ENCODE measurements at regions not wholly inside any gene's neighbourhood (a gene's known extent, or its start where the extent isn't known, plus 50 kb on each side); places are given as distances from the start of the nearest gene placed in this dataset.

DNA sequence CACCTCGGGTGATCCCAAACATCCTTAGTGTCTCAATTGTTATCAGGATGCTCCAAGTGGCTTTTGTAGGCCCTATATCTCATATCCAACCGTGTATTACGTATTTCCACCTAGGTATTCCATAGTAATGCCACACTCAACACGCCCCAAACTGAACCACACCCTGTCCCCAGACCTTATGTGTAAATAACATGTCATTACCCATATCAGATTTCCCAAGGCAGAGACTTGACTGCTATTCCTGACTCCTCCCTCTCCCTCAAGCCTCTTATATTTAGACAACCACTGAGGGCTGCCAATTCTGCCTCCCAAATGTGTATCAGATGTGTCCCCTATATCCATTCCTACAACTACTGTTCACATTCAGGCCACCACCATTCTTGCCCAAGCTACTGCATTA, 132.8 kb upstream of the NCAM1 start:
- Histone ChIP-seq H3K4me3 (no peak overlapping the region), H3K9me3 (no peaks in the 10 kb centered on the region), H3K27ac (no peak overlapping the region), H3K27me3 (no peaks in the 10 kb centered on the region), H3K4me1 (no peaks in the 10 kb centered on the region), H3K36me3 (no peaks in the 10 kb centered on the region)
- intact Hi-C loops (cut with DNase I; ENCODE audit: low total_unique reads), result no loop called here
- no peak for DNase-seq (ENCODE audit: low spot score in 2 of 2)
- TF ChIP-seq POLR2AphosphoS5 (IDR thresholded peaks at IDR 0.05) (no peak), POLR2A (IDR thresholded peaks at IDR 0.05) (no peak)
- TF ChIP-seq, protein P1, sequence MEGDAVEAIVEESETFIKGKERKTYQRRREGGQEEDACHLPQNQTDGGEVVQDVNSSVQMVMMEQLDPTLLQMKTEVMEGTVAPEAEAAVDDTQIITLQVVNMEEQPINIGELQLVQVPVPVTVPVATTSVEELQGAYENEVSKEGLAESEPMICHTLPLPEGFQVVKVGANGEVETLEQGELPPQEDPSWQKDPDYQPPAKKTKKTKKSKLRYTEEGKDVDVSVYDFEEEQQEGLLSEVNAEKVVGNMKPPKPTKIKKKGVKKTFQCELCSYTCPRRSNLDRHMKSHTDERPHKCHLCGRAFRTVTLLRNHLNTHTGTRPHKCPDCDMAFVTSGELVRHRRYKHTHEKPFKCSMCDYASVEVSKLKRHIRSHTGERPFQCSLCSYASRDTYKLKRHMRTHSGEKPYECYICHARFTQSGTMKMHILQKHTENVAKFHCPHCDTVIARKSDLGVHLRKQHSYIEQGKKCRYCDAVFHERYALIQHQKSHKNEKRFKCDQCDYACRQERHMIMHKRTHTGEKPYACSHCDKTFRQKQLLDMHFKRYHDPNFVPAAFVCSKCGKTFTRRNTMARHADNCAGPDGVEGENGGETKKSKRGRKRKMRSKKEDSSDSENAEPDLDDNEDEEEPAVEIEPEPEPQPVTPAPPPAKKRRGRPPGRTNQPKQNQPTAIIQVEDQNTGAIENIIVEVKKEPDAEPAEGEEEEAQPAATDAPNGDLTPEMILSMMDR (IDR thresholded peaks at IDR 0.05), result no peak

DNA sequence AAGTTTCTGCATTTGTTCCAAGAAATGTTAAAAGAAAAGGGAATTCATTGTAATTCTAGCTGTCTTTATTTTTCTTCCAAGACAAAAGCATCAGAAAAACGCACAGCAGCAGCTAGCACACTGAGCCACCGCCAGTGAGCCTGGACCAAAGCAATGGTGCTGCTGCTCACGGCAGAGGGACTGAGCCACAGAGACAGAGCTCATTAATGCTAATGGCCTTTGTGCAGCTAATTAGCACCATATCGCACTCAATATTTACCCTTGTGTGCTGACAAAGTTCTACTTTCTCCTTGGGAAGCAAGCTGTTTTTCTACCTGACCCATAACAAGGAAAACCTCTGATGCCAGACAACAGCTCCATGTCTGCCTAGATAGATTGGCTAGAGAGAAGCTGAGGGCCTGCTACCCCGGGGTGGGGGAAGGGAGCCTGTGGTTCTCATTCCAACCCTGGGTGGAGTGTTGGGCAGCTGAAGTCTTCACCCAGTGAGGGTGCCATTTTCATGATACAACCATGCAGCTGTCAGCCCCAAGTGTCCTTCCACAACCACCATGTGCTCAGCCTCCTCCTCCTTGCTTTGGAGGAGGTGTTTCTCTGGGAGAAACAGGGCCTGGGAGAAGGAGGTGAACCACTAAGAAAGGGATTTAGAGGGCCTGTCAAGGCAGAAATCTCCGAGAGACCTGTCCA, 131.1 kb upstream of the NCAM1 start:
- intact Hi-C loops (cut with DNase I; ENCODE audit: low total_unique reads), result no loop called here
- Histone ChIP-seq H3K27ac (no peak overlapping the region), H3K9me3 (no peaks in the 10 kb centered on the region), H3K27me3 (no peaks in the 10 kb centered on the region), H3K4me1 (no peaks in the 10 kb centered on the region), H3K4me3 (no peak overlapping the region), H3K36me3 (no peaks in the 10 kb centered on the region)
- no peak for DNase-seq (ENCODE audit: low spot score in 2 of 2)
- TF ChIP-seq, protein P1 (IDR thresholded peaks at IDR 0.05), result no peak
- no peak for TF ChIP-seq POLR2A (IDR thresholded peaks at IDR 0.05)
- no peak for TF ChIP-seq POLR2AphosphoS5 (IDR thresholded peaks at IDR 0.05)

DNA sequence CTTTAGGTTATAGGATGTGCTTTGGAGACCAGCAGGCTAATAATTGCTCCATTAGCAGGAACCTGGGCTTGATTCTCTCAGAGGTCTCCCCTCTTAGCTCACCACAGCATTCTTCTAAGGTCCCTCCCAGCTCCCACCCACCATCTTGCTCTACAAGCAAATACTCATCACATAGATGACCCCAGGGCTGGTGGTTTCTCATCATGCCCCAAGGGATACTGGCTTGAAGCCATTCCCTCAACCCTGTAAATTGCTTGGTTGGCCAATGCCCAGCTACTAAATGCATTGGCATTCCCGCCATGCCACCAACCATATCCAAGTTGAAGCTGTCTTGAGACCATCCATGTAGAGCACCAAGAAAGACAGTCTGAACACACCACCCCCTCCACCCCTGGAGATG, 130.2 kb upstream of the NCAM1 start:
- intact Hi-C loops (cut with DNase I; ENCODE audit: low total_unique reads), result no loop called here
- H3K36me3 ChIP-seq, result no peaks in the 10 kb centered on the region
- H3K4me3 ChIP-seq, result no peak overlapping the region
- DNase-seq (ENCODE audit: low spot score in 2 of 2), result no peak
- H3K4me1 ChIP-seq, result no peaks in the 10 kb centered on the region
- no peak overlapping the region for H3K27ac ChIP-seq
- no peaks in the 10 kb centered on the region for H3K9me3 ChIP-seq
- no peaks in the 10 kb centered on the region for H3K27me3 ChIP-seq
- TF ChIP-seq POLR2A (IDR thresholded peaks at IDR 0.05), result no peak

DNA sequence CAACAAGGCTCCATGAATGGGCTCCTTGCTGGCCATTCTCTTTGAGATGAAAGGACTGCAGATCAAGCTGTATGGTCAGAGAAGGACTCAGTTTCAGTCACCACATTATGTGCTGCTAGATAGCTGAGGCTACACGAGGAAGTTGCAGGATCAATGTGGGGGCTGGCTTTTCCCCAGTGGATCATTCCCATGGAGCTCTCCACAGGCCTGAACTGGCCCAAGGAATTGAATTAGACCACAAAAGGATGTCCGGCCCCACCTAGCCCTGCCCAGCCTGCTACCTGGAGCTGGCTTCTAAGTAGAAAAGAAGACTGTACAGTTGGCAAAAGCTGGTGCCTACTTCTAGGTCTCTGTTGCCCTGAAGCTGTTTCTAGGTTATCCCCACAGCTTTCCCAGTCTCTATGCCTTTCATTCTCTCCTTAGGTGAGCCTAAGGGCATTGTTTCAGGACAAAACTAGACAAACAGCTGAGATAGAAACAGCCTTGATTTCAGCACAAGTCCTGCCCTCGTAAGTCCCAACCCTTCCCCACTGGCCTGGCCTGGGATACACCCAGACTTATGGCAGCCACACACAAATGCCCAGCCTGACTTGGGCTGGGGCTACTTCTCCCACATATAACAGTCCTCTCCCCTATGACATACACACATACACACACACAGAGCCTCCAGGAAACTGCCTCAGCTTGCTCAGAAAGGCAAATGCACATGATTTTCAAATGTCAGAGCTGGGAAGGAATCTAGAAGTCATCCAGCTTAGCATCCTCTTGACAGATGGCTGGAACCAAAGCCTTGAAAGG, 129.1 kb upstream of the NCAM1 start:
- Histone ChIP-seq H3K9me3 (no peaks in the 10 kb centered on the region), H3K4me3 (no peak overlapping the region), H3K27me3 (no peaks in the 10 kb centered on the region), H3K4me1 (no peaks in the 10 kb centered on the region), H3K36me3 (no peaks in the 10 kb centered on the region), H3K27ac (no peak overlapping the region)
- DNase-seq (ENCODE audit: low spot score in 2 of 2), result peak in 1 of 2 donors; percentile 19
- intact Hi-C loops (cut with DNase I; ENCODE audit: low total_unique reads), result no loop called here
- TF ChIP-seq POLR2A (IDR thresholded peaks at IDR 0.05), result no peak
- TF ChIP-seq, protein P1 (IDR thresholded peaks at IDR 0.05), result no peak
- no peak for TF ChIP-seq POLR2AphosphoS5 (IDR thresholded peaks at IDR 0.05)

DNA sequence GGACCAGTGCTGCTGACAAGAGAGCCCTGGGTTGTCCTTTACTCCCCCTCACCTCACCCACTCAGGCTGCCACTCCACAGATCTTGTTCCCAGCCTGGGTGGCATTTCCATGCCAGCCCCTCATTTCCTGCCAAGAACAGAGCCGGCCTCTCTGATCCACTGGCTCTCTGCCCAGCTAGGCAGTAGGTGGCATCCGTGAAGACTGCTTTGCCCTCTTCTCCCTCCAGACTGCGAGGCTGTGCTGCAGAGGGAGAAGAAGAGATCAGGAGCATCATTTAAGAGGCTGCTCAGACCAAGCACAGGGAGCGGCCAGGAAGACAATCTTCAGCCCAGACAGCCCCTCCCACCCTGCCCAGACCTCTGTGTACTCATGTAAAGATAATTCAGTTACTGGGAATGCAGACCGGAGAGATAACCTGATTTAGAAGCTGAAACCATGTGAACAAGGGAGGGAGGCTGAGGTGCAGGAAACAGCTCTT, 126.9 kb upstream of the NCAM1 start:
- Histone ChIP-seq H3K4me1 (no peaks in the 10 kb centered on the region), H3K36me3 (no peaks in the 10 kb centered on the region), H3K27ac (no peak overlapping the region), H3K27me3 (no peaks in the 10 kb centered on the region), H3K4me3 (no peak overlapping the region), H3K9me3 (no peaks in the 10 kb centered on the region)
- intact Hi-C loops (cut with DNase I; ENCODE audit: low total_unique reads), result no loop called here
- TF ChIP-seq, protein P1 (IDR thresholded peaks at IDR 0.05), result no peak
- TF ChIP-seq POLR2AphosphoS5 (IDR thresholded peaks at IDR 0.05) (no peak), POLR2A (IDR thresholded peaks at IDR 0.05) (no peak)
- DNase-seq (ENCODE audit: low spot score in 2 of 2), result peak in 1 of 2 donors; percentile 51

Data from breast epithelium (tissue), 4 donors.